Mucosa of gallbladder (tissue), 1 donor: ENCODE measurements at regions not wholly inside any gene's neighbourhood (a gene's known extent, or its start where the extent isn't known, plus 50 kb on each side); places are given as distances from the start of the nearest gene placed in this dataset.

Experiments used
- DNase-seq: peaks from one replicate; pipeline ENCODE4 v3.0.0-alpha.2; 2020; ENCODE audit warnings: low spot score
- donor health status: DM: no; HTN: no; CAD: no.

DNA sequence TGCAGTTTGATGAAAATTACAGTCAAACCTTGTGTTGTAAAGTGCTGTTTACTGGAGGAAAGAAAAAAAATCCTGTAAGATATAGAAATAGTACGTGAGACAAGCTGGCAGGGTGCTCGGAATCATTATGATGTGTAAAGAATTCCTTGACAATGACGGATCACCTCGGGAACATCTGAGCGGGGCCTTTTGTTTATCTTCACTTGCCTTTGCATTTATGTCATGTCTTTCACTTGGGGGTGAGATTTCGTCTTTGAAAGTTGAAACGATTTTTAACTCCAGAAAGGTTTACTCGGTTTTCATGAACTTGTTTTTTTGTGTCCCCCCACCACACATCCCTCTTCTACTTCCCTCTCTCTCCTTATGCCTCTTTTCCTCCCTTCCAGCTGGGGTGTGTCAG, 128.3 kb upstream of the VEPH1 start:
- no peak for DNase-seq

DNA sequence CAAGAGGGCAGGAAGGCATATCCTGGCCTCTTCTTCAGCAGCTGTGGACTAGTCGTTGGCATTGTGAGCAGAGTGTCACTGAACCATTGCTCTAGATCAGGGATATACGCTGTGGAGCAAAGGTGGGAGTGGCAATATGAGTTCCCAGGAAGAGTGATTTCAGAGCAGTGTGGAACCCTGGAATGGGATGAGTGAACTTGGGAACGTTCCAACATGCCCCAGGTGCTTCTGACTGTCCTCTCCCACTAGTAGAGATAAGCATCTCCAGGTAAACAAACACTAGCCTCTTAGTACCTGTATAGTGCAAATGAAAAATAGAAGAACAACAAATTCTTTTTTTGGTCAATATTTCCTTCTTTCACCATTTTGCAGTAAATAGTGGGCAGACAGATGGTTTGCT, 123.6 kb upstream of the VEPH1 start:
- DNase-seq = no peak

DNA sequence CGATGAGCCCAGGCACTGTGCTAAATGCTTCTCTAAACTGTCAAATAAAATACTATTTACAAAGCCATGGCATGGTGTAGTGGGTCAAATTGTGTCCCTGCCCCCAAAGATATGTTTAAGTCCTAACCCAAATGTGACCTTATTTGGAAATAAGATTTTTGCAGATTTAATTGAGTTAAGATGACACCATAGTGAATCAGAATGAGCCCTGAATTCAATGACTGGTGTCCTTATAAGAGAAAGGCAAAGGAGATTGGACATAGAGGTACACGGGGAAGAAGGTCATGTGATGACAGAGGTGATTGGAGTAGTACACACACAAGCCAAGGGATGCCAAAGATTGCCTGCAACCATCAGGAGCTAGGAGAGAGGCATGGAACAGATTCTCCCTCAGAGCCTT, 121.6 kb upstream of the VEPH1 start:
- DNase-seq = no peak

DNA sequence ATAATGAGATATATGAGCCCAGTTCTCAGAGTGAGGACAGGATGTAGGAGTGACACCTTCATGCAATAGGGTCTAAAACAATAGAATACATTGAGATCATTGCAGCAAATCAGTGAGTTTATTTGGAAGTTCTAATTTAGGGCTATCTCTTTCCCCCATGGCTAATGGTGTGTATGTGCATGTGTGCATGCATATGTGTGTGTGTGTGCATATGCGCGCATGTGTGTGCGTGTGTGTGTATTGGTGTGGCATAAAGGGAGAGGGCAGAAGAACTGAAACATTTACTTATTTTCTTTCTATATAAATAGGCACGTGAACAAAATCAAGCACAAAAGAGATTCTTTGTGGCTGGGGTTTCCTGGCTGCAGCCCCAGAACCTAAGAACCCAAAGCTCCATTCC, 115.7 kb upstream of the VEPH1 start:
- DNase-seq = no peak

DNA sequence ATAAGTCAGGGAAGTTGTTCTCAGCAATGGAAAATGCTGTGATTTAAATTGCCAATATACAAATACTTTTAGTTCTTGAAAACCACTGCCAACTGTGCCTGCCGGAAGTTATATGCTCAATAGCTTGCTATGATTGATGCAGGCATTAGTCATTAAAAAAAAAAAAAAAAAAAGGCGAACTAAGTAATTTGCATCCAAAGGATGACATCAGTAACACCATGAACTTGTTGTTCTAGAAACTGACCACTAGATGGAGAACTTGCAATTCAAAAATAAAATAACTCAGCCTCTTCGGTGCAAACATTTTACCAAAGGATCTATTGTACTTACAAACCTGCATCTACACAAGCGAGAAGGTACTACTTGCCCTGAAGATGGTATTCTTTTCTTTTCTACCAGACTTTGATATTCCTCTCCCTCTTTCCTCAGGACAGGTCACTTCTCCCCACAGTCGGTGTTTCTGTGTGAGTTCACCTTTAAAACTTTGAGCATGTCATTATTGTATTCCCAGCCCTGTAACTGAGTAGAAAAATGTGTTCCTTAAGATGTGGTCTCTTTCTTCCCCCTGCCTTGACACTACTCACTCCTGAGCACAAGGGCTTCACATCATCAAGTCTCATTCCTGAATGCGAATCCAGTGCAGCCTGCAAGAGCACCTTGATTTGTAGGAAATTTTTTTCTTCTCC, 115.0 kb upstream of the VEPH1 start:
- no peak for DNase-seq

DNA sequence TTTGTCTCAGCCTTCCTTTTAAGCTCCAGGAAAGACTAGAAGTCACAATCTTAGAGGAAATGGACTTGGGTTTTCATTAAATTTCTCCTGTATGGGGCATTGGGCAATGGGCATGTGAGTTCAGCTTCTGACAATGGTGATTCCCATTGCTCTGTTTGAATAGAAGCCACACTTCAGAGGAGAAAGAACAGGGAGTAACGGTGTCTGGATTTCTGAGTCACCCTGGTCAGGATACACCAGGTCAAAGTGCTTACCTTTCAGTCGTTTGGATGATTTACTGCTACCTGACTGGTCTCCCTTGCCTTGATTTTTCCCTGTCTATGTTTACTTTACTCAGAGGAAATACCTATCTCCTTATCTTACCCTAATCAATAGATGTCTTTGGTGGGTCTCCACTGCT, 111.7 kb upstream of the VEPH1 start:
- no peak for DNase-seq

DNA sequence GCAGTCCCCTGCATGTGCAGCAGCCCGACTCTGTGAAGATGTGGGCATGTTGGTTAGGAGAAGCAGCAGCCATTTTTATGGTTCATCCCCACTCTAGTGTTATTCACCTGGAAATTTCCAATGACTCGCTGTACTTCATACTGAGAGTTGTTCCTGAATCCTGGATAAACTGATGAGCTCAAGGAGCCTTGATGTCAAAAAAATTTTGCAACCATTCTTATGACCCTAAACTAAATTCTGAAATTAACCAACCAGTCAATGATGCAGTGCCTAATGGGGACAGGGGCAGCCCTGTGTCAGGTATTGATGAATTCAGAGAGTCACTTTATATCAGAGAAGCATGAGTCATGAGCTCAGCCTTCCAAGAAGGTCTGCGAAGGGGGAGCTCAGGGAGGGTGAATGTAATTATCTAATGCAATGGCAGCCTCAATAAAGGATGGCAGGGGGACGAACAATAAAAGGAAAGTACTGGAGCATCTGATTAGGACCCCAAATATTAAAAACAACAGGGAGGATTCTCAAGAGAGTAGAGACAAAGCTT, 108.4 kb upstream of the VEPH1 start:
- DNase-seq = no peak

DNA sequence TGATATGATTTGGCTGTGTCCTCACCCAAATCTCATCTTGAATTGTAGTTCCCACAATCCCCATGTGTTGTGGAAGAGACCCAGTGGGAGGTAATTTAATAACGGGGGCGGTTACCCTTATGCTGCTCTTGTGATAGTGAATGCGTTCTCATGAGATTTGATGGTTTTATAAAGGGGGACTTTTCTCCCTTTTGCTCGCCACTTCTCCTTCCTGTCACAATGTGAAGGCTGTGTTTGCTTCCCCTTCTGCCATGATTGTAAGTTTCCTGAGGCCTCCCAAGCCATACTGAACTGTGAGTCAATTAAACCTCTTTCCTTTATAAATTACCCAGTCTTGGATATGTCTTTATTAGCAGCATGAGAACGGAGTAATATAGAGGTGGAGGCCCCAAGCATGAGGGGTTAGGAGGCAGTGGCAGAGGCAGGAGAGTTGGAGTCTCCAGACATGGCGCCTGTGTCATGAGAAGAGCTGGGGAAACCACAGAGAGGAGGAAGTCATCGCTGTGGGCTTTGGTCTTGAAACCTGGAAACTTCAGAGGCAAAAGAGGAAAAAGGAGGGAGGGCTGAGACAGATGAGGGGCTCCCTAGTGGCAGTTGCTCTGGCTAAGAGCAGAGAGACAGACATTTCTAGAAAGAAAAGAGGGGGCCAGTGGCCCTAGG, 107.8 kb upstream of the VEPH1 start:
- no peak for DNase-seq

DNA sequence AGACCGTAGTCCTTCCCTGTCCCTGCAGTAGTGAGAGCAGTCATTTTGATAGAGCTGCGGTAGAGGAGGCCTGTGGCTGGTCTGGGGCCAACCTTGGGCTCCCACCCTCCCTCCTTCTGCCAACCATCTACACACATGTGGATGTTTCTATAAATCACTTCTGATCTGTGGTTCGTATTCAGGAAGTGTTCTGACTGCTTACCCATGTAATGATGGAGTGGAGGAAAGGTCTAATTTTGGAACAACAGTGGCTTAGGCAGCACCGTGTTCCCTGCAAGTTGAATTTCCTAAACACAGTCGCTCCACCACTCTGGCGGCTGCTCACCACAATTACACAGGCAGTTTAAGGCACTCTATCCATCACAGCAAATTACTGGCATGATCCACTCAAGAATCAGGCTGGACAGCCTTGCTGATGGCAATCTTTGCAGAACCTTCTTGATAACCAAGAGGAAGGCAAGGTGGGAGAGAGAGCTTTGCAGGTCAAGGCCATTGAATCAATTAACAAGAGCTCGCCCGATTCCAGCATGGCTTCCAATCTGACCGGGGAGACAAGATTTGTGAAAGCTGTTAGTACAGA, 104.7 kb upstream of the VEPH1 start:
- no peak for DNase-seq

DNA sequence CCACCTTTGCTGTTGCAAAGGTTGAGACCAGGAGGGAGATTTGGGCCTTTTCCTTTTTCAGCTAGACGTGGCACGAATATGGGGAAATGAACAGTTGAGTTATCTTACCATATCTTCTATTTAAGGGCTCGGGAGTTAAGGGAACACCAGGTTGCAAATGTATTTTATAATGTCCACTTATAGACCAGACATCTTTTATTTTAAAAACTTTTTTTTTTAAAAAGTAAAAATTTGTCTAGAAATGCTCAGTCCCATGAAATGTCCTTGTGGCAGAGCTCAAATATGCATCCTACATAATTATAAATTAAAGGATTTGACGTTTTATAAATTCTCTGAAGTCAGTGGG, 103.6 kb upstream of the VEPH1 start:
- DNase-seq = no peak

DNA sequence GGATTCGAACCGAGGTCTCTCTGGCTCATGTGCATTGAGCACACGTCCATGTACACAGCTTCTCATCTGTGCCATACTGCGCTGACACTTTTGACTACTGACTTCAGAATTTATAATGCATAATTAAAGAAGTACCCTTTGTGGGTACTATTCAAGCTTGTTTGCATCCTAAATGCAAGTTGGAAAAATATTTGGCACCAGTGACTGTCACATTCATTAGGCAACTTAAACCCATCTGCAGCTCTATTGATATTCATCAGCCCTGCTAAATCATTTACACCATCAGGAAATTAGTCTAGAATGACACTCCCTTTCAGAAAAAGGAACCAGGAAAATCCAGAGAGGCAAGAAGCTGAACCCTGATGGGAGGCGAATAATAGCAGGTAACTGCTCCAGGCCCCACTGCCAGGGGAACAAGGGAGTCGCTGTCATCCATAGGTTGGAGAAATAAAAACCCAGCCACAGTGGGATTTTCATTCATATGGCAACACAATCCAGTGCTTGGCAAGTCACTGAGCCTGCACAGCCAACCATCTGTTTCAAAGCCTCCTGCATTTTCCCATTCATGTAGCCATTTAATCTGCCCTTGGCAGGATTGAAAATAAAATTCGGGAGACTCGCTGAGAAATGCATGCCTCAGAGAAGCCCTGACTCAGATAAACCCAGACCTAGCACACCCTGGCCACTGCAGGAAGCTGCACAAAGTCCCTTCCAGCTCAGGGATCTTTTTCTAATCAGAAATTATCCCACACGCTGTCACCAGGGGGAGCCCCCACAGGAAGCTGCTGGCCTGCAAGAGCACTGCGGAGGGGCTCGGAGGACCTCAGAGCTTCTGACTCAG, 103.0 kb upstream of the VEPH1 start:
- DNase-seq = peak; percentile 66

DNA sequence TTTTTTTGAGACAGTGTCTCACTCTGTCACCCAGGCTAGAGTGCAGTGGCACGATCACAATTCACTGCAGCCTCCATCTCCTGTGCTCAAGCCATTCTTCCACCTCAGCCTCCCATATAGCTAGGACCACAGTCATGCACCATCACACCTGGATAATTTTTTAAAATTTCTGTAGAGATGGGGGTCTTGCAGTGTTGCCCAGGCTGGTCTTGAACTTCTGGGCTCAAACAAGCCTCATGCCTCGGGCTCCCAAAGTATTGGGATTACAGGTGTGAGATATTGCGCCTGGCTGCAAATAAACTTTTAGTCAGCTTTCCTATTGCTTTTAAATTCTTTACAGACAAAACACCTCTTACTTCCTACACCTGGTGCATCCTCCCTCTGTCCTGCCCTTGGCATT, 102.1 kb upstream of the VEPH1 start:
- no peak for DNase-seq

DNA sequence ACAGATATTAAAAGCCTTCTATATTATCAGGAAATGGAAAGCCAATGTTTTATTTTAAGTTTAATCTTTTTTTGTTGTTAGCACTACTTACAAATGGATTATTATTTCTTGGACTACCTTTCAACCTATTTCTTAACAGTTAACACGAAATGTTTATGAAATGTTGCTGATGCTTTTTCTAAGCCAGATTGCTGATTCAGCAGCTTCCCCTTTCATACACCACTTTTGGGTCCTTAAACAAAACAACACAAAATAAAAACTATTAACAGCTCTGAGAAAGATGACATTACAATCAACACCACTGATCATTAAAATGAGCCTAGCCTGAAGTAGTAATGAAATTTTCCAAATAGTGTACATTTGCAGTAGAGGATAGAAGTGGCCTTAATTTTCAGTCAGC, 99.2 kb upstream of the VEPH1 start:
- no peak for DNase-seq

DNA sequence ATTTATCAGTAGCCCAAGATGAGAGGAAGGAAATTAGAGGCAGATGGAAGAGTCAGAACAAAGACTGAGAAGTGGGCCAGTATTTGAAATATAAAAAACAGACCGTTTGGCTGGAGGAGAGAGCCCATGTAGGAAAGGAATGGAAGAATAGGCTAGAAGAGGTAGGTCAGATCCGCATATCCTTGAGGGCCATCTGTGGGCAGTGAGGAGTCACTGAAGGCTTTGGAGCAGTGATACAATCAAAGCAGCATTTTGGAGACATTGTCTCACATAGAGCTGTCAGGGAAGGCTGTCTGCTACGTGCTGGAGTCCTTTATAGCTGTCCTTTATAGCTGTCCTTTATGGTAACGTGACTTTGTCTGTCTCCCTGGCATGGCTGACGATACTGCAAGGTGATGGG, 92.0 kb upstream of the VEPH1 start:
- DNase-seq = no peak

DNA sequence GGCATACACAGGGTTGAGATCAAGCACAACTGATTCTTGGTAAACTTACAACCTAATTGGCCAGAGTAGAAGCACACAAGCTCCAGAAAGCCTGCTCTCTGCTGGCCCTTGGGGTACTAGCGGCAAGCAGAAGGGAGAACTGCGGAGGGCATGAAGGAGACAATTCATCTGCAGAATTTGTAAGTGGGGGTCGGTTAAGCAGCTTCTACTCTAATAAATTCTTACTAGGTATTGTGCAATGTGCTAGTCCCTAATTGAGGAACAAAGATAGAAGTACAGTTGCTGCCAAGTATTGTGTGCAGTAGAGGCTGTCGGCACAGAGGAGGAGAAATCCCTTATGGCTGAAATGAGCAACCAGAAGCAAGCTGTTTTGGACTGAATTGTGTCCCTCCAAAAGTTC, 91.2 kb upstream of the VEPH1 start:
- DNase-seq = no peak

DNA sequence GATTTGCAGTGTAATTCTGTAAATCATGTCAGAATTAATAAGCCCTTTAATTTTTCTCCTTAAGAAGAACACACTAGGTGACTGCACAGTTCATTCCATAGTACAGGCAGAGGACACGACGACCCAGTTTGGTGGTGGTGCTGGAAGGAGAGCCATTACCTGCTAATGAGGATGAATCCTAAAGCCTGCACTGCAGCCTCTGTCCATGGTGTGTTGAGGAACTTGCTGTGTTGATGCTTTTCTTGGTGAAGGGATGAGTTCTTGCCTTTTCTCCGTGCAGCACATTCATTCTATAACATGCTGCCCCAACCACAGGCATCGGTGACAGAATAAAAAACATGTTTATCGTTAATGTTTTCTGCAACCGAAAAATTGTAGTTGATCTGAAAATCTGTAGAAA, 89.6 kb upstream of the VEPH1 start:
- no peak for DNase-seq

DNA sequence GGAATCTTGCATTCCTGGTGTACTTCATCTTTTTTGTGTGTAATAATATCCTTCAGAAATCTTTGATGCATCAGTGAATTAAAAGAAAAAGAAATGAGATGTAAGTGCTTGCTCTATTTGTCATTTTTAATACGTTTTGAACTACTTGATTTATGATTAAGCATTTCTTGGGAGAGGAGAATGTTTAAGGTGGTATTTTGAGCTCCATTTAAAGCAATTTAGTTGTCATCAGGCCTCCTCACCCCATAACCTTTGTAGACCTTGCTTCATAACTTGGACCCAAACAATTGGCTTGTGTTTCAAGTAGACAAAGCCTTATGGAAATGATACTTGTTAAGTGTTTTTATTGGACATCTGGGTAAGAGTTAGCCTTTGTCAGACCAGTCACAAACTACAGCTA, 87.1 kb upstream of the VEPH1 start:
- DNase-seq = no peak

DNA sequence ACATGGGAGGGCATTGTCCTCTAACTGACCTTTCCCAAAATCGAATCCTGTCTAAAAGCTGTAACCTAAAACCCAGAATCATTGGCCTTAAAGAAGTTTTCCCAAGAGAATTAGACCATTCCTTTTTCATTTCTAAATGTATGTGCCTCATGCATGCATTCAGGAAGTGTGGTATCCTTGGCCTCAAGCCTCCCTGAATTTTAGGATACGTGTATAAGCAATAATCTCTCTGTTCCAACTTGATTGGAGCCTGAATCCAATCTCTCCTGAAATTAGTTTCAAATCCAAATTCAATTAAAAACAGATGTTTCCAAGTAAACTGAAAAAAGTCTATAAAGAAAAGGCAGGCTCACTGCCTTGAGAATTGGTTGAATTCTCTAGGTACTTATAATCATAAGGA, 86.0 kb upstream of the VEPH1 start:
- DNase-seq = no peak

DNA sequence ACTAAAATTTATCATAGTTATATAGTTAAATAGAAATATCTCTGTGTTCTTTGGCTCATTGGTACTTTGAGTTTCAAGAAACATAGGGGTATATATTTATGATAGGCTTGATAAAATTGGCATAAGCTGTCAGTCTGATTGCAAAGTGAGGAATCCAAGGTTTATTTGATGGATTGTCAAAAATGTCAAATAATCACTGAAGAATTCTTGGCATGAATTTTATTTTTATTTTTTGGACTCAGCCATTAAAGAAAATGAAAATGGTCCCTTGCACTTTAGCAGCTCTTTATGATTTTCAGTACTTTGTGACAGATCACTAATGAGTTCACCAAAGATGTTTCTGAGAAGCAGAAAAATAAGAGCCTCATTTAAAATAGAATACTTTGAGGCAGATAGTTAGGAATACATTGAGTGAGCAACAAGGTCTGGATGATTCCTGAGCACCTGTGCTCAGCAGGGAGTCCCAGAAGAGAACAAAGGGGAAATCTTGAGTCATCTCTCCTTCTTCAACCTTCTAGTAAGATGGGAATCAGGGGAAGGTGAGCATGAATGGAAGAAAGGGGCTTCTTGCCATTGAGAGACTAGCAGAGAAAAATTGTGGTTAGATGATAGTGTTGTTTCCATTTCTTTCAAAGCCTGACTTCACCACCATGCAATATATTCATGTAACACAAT, 85.3 kb upstream of the VEPH1 start:
- DNase-seq = no peak

DNA sequence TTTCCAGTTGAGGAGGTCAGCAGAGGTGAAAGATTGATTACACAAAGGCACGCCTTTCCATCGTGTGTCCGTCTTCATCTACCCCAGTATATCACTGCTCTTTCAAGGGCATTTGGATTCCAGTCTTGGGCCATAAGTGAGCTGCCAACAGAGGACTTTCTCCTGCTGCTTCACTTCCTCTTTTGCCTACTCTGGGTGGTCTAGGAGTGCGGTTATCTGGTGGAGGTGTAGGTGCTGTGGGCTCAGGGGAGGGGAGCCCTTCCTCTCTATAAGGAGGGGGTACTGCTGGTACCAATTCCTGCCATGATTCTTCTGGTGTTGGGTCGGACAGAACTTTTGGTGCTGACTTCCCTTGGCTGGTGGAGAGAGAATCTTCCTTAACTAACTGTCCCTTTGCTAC, 83.1 kb upstream of the VEPH1 start:
- DNase-seq = no peak

DNA sequence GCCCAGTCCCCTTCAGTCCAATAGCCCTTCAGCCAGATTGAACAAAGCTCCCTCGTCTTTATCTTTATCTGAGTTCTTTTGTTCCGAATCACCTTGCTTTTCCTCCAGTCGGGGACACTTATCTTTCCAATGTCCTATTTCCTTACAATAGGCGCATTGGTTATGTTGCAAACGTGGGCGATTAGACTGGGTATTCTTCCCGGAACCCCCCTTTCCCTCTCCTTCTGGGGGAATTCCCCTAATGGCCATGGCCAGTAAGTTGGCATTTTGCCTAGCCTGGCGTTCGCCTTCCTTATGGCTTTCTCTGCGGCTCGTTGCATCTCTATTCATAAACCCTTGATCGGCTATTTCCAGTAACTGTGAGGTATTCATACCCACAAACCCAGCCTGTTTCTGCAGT, 82.2 kb upstream of the VEPH1 start:
- no peak for DNase-seq

DNA sequence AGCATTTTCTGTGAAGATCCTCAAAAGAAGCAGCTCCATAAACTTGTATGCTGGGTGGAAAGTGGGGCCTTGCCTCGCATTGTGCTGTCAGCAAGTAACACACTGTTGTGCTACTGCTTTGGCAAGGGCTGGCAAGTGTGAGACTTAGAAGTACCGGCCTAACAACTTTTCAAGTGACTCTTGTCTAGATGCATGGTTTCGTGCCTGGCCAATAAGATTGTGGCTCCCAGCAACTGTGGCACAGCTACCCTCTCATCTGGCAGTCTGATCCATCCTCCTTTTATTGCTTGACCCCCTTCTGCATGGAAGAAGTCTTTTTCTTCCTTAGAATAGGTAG, 79.4 kb upstream of the VEPH1 start:
- no peak for DNase-seq
